ENCODE measurements at regions not wholly inside any gene's neighbourhood (a gene's known extent, or its start where the extent isn't known, plus 50 kb on each side); places are given as distances from the start of the nearest gene placed in this dataset.

- DNase-seq (ENCODE audit: low spot score) = no peak
Observed at GRCh38 chr13:91132786-91133185, 214.7 kb upstream of the MIR17HG start.

GRCh38 chr13:91133941-91134802 is 213.3 kb upstream of the MIR17HG start:
- peak; percentile 66 for DNase-seq (ENCODE audit: low spot score)

GRCh38 chr13:91134803-91135184 is 212.7 kb upstream of the MIR17HG start:
- no peak for DNase-seq (ENCODE audit: low spot score)

- no peak for DNase-seq (ENCODE audit: low spot score)
Observed at GRCh38 chr13:91135376-91135775, 212.1 kb upstream of the MIR17HG start.

- DNase-seq (ENCODE audit: low spot score) = no peak
Observed at GRCh38 chr13:91135968-91136367, 211.5 kb upstream of the MIR17HG start.

- DNase-seq (ENCODE audit: low spot score) = no peak
Observed at GRCh38 chr13:91136806-91137205, 210.7 kb upstream of the MIR17HG start.

GRCh38 chr13:91139232-91139631 is 208.3 kb upstream of the MIR17HG start:
- no peak for DNase-seq (ENCODE audit: low spot score)

GRCh38 chr13:91141543-91142061 is 205.9 kb upstream of the MIR17HG start:
- no peak for DNase-seq (ENCODE audit: low spot score)

GRCh38 chr13:91142572-91142971 is 204.9 kb upstream of the MIR17HG start:
- no peak for DNase-seq (ENCODE audit: low spot score)

GRCh38 chr13:91144054-91144453 is 203.4 kb upstream of the MIR17HG start:
- no peak for DNase-seq (ENCODE audit: low spot score)

GRCh38 chr13:91144486-91144885 is 203.0 kb upstream of the MIR17HG start:
- no peak for DNase-seq (ENCODE audit: low spot score)

- DNase-seq (ENCODE audit: low spot score) = no peak
Observed at GRCh38 chr13:91145571-91146205, 201.8 kb upstream of the MIR17HG start.

GRCh38 chr13:91146601-91147000 is 200.9 kb upstream of the MIR17HG start:
- no peak for DNase-seq (ENCODE audit: low spot score)

- no peak for DNase-seq (ENCODE audit: low spot score)
Observed at GRCh38 chr13:91148098-91148497, 199.4 kb upstream of the MIR17HG start.

- DNase-seq (ENCODE audit: low spot score) = no peak
Observed at GRCh38 chr13:91151921-91152320, 195.6 kb upstream of the MIR17HG start.

- no peak for DNase-seq (ENCODE audit: low spot score)
Observed at GRCh38 chr13:91153372-91153771, 194.1 kb upstream of the MIR17HG start.

- DNase-seq (ENCODE audit: low spot score) = no peak
Observed at GRCh38 chr13:91154558-91155353, 192.7 kb upstream of the MIR17HG start.

GRCh38 chr13:91155512-91156114 is 191.9 kb upstream of the MIR17HG start:
- DNase-seq (ENCODE audit: low spot score) = no peak

- no peak for DNase-seq (ENCODE audit: low spot score)
Observed at GRCh38 chr13:91157273-91158016, 190.0 kb upstream of the MIR17HG start.

- DNase-seq (ENCODE audit: low spot score) = no peak
Observed at GRCh38 chr13:91158017-91158395, 189.5 kb upstream of the MIR17HG start.

GRCh38 chr13:91162180-91162579 is 185.3 kb upstream of the MIR17HG start:
- no peak for DNase-seq (ENCODE audit: low spot score)

All from mucosa of gallbladder (tissue), 1 donor.